Activated CD8-positive, alpha-beta memory T cell treated with anti-CD3 and anti-CD28 coated beads for 36 hours (primary cell): ENCODE measurements at regions not wholly inside any gene's neighbourhood (a gene's known extent, or its start where the extent isn't known, plus 50 kb on each side); places are given as distances from the start of the nearest gene placed in this dataset.
"Not testable (repeated sequence)": the region's sequence is repeated elsewhere in the genome, so short reads cannot be mapped to it uniquely, and the experiment has no call there.

ENCODE experiments used
- CTCF ChIA-PET: fragments of 350-600 bp; sonication (Branson Sonifier 250); formaldehyde crosslinking; loops from one replicate; lab custom pipeline; 2021; ENCODE audit warnings: antibody characterized with exemption; lab: Charles Lee
- POLR2A ChIA-PET: fragments of 350-600 bp; sonication (Branson Sonifier 250); formaldehyde crosslinking; loops from one replicate; lab custom pipeline; 2021; ENCODE audit warnings: antibody characterized with exemption; lab: Charles Lee

DNA sequence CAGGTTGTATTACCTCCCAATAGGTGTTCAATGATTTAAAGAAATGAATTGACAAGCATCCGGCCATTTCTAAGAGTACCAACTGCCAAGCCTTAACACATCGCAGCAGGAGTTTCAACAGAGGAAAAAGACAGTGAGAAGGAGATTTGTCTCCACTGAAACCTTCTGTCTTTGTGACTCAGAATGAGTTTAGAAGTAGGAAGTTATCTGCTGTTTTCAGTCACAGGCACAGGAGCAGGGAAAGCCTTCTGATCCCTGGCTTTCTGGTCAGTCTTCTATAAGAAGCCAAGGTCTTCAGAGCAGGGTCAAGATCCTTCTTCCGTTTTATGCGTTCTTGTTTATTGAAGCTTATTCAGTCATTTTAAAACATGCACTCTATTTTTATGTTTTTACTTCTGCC, 390.7 kb upstream of the PCSK5 start:
- ChIA-PET POLR2A (no interaction called here), CTCF (interaction anchor here (0.6 kb wide), 1 partner anchor 871 kb away, joined by 3 read pairs; no protein-coding TSS in a partner anchor)

DNA sequence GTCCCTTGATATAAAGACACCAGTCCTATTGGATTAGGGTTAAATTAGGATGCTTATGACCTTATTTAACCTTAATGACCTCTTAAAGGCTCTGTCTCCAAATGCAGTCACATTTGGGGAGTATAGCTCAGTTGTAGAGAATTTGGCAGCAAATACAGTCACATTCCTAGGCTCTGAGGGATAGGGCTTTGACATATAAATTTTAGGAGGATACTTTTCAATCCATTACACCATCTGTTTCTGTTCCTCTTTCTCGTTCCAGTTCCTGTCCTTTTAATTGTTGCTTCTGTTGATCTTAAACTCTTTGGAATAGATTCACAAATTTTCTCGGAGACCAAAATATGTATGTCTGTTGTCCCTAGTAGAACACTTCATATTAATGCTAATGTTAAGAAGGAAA, 390.0 kb upstream of the PCSK5 start:
- POLR2A ChIA-PET, result no interaction called here
- CTCF ChIA-PET, result no interaction called here

DNA sequence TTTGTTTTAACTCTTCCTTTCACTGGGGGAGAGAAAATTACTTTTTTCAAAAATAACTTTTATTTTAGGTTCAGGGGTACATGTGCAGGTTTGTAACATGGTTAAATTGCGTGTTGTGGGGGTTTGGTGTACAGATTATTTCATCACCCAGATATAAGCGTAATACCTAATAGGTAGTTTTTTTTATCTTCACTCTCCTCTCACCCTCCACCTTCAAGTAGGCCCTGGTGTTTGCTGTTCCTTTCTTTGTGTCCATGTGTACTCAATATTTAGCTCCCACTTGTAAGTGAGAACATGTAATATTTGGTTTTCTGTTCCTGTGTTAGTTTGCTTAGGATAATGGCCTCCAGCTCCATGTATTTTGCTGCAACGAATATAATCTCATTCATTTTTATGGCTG, 389.5 kb upstream of the PCSK5 start:
- POLR2A ChIA-PET, result not testable (repeated sequence)

DNA sequence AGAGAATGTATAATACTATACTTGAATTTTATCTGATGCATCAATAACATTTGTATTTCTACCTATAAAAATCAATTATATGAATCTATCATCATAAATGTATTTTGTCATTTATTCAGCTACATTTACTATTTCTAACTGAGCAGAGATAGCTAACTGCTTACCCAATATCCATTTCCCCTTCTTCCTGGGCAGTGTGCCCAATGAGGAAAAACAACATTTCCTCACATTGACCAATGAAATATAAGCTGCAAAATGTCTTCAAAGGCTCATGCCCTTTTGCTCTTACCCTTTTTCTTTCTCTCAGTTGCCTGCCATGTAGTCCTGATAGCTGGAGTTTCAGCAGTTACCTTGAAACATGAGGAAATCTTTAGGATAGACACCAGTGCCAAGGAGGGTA, 385.8 kb upstream of the PCSK5 start:
- POLR2A ChIA-PET, result no interaction called here
- CTCF ChIA-PET, result no interaction called here

More for the DNA sequence above, 389.5 kb upstream of the PCSK5 start:
- CTCF ChIA-PET, result not testable (repeated sequence)

DNA sequence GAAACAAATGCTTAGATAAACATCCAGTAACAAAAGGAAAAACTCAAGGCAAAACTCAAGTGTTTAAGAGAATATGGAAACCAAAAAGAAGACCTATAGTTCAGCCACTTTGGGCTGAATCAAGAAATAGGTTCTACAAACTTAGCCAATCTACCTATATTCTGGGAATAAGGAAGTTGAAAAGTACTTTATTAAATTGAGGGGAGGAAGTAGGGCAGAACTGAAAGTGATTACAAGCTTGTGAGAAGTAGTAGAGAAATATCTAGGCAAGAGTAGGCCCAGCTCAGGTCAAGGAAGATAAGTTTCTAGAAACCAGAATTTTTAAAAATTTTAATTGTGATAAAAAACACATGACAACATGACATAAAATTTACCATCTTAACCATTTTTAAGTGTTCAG, 384.8 kb upstream of the PCSK5 start:
- ChIA-PET POLR2A (no interaction called here), CTCF (no interaction called here)

DNA sequence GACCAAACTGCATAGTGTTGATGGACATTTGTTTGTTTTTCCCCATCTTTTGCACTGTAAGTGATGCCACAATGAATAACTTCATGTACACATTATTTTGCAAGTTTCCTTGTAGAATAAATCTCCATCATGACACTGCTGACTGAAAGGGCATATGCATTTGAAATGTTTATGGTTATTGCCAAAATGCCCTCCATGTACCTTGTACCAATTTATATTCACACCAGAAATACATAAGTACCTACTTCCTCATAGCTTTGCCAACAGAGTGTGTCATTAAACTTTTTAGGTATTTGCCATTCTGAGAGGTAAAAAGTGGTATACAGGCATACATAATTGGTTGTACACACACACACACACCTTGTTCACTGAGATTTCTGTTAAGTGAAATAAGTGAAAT, 361.0 kb upstream of the PCSK5 start:
- ChIA-PET POLR2A (no interaction called here), CTCF (no interaction called here)

DNA sequence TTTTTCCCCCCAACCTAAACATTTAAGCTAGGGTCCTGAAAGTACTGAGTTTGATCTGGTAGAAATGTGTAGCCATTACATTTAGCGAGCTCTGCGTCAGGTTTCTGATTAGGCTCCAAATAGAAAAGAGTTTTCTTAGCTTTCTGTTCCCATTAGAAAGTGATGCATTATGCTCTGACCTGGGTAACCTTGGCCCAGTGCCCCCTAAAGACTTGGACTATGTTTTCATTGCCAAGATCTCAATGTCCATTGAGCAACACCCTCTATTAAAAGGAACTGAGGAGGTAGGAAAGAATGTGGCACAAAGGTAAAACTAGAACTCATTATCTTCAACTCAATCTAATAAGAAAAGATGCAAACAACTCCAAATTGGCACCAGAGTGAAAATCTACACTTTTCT, 358.9 kb upstream of the PCSK5 start:
- ChIA-PET CTCF (no interaction called here), POLR2A (no interaction called here)

DNA sequence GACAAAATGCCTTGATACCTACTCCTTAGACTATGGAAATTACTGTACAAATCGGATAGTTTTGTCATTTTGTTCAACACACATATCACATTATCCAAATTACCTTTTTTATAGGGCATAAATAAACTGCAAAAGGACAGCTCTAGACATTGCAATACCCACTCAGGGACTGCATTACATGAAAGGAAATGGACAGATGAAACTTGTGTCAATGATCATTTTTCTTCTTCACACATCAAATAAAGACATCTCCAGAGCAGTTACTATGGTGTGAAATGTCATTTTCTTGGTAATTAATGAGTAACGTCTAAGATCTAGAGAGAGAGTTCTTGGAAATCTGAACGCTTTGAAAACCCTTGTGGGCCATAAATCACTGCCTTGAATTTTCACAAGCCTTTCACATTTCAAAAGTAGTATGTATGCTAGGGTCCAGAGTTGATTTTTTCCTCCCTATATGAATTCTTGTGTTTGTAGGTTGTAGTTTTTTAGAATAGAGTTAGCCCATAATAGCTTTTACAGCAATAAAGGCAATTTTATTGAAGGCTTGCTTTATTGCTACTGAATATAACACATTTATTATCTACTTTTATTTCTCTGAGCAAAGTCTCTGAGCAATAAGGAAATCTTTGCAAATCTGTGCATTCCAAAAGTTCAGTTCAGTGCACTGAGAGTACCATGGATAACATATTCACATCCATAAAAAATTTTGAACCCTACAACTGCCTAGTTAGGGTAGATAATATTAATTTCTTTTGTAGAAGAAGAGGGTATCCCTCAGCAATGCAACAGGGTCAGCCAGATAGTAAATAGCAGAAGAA, 358.0 kb upstream of the PCSK5 start:
- ChIA-PET CTCF (no interaction called here), POLR2A (no interaction called here)

DNA sequence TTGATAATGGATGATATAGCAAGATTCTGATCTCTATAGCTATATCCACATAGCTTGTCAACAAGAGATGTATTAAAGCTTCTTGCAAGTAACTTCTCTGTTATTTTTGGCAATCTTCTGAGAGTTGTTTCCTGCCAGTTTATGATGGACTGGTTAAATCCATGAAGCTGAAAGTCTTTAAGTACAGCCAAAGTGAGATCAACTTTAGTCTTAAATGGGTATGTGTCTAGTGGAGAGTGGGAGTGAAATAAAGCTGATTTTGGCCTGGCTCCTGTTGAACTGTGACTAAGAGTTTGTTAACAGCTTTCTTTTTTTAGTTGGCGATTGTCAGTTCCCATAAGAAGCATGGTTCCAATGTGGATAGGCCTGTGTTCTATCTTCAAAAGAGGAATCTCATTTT, 350.9 kb upstream of the PCSK5 start:
- CTCF ChIA-PET, result no interaction called here
- POLR2A ChIA-PET, result no interaction called here

DNA sequence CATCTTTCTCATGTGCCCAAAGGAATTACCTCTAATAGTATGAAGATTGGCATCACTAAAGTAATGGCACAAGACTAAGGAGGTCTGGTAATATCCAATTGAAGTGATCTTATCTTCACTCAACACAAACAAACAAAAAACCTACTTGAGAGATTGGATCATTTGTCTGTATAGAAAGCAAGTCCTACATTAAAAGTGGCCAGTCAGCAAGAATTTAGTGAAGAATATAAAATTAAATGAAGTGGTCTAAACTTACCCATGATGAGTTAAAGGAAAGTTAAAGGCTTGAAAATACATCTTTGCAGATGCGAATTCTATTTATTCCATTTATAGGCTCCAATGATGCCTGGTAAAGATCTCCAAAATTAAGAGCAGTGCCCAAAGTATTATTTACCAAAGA, 350.3 kb upstream of the PCSK5 start:
- CTCF ChIA-PET, result no interaction called here
- POLR2A ChIA-PET, result no interaction called here

DNA sequence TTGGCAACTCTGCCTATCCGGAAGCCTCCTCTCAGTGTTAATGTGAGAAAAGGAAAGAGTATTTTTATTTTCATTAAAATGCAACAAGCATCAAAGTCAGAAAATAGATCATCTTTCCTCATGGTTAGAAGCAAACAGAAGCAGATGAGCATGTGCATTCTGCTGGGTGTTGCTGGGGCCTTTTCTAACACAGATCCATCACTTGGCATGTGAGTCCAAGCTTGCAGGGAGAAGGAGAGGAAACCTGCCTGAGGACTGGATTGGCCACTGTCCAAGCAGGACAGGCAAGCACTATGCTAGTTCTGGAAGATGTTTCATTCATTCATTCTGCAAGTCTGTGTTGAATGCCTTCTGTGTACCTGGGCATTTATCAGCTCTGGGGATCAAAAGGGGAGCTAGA, 348.7 kb upstream of the PCSK5 start:
- CTCF ChIA-PET, result no interaction called here
- POLR2A ChIA-PET, result no interaction called here

DNA sequence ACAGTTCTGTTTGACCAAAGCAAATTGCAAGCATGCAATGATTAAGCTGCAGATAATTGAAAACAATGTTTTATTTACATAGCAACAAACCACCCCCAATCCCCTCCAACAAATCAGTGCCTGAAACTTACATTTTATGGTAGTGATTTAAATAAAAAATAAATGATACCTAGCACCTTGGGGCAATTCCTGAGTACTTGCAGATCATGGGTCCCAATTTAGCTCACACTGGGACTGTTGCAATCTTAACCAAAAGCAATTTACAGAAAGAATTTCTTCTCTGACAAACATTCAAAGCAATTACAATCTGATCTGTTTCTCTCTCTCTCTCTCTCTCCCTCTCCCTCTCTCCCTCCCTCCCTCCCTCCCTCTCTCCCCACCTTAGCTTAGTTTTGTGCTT, 345.7 kb upstream of the PCSK5 start:
- ChIA-PET POLR2A (no interaction called here), CTCF (no interaction called here)

DNA sequence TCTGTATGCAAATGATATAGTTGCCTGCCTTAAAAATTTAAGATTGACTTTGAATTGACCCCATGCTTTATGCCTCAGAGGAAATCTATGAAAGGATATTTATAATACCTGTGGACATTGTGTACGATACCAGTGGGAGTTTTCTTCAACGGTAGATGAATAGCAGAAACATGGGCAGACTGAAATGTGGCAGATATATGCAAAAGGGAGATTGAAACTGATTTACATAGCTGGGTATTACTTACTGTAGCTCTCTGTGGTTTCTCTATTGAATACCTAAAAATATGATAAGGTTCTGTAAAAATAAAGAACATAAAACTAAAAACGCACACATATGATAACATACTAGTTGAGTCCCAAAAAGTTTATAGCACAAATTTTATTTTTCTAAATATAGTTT, 345.2 kb upstream of the PCSK5 start:
- ChIA-PET CTCF (no interaction called here), POLR2A (no interaction called here)

DNA sequence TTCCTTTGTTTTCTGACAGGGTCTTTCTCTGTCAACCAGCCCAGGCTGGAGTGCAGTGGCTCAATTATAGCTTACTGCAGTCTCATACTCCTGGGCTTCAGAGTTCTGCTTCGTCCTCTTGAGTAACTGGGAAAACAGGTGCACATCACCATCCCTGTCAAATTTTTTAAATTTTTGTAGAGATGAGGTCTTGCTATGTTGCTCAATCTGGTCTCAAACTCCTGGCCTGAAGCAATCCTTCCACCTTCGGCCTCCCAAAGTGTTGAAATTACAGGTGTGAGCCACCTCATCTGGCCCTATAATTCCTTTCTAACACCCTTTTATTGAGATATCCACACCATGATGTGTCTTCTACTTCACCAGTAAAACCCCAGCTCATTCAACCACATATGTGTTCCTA, 341.6 kb upstream of the PCSK5 start:
- CTCF ChIA-PET, result no interaction called here
- POLR2A ChIA-PET, result no interaction called here

DNA sequence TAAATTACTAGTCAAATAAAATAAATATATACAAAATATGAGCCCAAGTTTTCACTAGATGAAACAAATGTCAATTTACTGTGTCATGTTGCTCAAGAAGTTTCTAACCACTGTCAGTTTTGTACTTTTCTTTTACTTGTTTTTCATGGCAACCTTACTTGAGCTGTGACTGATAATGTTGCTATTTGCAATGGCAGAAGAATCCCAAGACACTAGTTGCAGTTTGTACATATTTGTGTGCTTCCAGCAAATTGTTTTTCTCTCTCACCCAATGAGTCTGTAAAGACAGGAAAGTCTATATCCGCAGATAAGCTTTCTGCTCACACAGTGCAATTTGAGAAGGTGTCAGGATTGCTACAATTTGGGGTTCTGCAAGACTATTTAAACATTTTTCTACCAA, 338.6 kb upstream of the PCSK5 start:
- CTCF ChIA-PET, result no interaction called here
- POLR2A ChIA-PET, result no interaction called here

DNA sequence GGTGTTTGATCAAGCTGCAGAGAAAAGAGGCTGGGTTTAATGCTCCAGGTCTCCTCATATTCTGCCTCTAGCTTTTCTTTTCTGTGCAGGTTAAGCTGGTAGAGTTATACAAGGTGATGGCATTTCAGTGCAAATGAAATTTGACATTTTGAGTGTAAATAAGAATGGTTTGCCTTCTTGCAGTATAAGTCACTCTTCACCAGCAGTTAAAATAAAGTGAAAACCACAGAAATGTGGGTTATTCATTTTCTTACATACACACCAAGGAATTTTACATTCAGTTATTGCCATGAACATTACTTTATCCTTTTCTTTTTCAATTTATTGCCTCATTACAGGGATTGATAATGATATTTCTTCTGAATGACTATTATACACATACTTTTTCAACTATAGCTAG, 337.5 kb upstream of the PCSK5 start:
- CTCF ChIA-PET, result no interaction called here

DNA sequence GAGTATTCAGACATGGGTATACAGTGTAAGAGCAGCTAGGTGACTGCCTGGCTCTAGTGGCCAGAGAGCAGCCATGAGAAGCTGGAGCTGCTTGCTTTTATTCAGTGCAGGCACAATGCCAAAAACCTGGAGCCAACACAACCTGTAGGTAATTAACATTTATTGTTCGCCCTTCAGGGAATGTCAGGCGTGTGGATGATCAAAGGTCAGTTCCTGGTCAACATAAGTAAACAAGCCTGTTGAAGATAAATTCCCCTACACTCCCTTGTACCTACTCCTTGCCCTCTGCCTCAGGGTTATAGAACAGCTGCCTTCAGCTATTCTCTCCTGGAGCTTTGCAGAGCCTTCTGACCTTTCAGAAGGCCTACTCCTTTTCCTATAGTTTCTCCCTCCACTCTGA, 323.7 kb upstream of the PCSK5 start:
- POLR2A ChIA-PET, CTCF ChIA-PET: not testable (repeated sequence)

More for the DNA sequence above, 337.5 kb upstream of the PCSK5 start:
- POLR2A ChIA-PET, result no interaction called here

DNA sequence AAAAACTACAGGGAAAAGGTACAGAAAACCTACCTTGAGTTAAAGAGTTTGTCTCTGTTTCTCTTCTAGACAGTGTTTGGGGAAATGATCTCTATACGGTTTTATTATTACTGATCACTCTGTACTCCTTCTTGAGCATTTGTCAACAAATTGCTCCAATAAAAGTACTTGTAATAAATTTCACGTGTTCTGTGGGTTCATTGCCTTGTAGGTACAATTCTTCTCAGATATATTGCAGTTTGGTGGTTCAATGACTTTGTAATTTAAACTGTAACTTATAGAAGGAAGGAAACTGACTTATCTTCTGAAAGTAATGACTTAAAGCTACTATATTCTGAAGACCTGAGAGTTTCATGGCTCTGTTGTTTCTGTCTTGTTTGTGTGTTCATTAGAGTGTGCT, 319.9 kb upstream of the PCSK5 start:
- ChIA-PET POLR2A (no interaction called here), CTCF (no interaction called here)

DNA sequence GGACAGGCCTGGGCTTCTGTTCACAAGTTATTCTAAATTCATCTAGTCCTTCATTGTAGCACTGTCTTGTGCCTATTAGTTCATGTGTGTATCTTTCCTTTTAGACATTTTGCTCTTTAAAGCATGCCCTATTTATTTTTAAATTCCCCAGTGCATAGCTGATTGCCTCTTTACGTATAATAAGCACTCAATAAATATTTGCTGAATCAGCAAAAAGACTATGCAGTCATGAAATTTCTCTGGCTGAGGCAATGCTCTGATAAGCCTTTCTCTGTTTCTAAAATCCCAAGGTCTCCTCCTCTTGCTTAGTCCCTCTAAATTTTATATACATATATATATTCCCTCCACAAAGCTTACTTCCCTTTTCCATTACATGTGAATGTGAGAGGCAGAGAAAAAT, 315.9 kb upstream of the PCSK5 start:
- ChIA-PET CTCF (no interaction called here), POLR2A (no interaction called here)

DNA sequence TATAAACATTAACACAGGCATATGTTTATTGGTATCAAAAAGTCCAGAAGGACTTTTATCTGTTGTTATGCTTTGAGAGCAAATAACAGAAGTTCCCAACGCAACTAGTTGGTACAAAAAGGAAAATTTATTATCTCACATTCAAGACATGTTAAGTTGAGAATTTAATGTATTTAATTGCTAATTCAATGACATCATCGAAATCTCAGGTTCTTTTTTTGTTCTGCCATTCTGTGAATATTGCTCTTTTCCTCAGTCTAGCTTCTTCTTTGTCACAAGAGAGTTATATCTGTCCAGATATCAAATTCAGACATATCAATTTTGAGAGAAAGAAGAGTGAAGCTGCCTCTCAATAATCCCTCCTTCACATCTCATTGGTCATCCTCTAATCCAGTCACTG, 307.6 kb upstream of the PCSK5 start:
- CTCF ChIA-PET, result no interaction called here
- POLR2A ChIA-PET, result no interaction called here

DNA sequence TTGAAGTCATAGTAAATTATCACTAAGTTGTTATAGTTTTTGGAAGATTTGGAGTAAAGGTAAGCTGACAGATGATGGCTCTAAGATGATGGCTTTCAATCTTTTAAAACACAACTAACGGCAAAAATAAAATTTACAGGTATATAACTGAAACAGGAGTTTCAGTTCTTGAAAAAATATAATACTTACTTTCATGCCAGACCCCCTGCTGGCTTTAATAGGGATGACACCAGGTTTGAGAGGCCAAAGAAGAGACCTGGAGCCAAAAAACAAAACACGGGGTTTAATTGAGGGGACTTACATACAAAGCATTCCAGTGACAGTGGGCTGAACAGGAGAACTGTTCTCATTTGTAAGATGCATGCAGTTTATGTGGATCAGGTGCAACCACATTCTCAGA, 301.7 kb upstream of the PCSK5 start:
- POLR2A ChIA-PET, result no interaction called here
- CTCF ChIA-PET, result no interaction called here

DNA sequence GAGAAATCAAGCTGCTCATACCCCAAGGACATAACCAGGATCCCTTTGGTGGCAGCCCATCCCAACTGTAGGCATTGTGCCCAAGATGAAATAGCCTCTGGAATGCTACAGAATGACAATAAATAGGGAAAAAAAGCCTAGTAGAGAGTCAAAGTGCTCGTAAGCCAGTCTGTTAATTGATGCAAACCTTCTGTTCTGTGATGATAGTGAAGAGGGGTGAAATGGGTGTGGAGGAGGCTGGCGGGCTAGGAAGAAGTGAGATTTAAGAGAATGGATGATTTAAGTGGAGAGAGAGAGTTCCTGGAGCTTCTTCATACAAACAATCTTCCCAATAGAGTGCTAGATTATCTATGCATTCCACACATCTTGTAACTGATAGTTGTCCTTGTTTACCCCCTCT, 301.0 kb upstream of the PCSK5 start:
- ChIA-PET POLR2A (no interaction called here), CTCF (no interaction called here)
